ENCODE measurements at regions not wholly inside any gene's neighbourhood (a gene's known extent, or its start where the extent isn't known, plus 50 kb on each side); places are given as distances from the start of the nearest gene placed in this dataset.

- no peak for TF ChIP-seq CTCF (IDR thresholded peaks at IDR 0.05)
- no peak for TF ChIP-seq POLR2A (IDR thresholded peaks at IDR 0.05)
These were observed 137.3 kb upstream of the NKX1-1 start for GRCh38 chr4:1543561-1543960.

Data from testis (tissue), 2 donors.